ENCODE measurements at regions not wholly inside any gene's neighbourhood (a gene's known extent, or its start where the extent isn't known, plus 50 kb on each side); places are given as distances from the start of the nearest gene placed in this dataset.
"Not testable (repeated sequence)": the region's sequence is repeated elsewhere in the genome, so short reads cannot be mapped to it uniquely, and the experiment has no call there.

- intact Hi-C loops (cut with DNase I), result no loop called here
- DNase-seq, result no peak
These were observed 103.5 kb downstream of the RFPL4B start for GRCh38 chr6:112450663-112451062.

GRCh38 chr6:112457886-112458285 is 110.8 kb downstream of the RFPL4B start:
- intact Hi-C loops (cut with DNase I), result no loop called here
- DNase-seq, result no peak

GRCh38 chr6:112459758-112460304 is 112.7 kb downstream of the RFPL4B start:
- no peak for DNase-seq
- intact Hi-C loops (cut with DNase I), result no loop called here

GRCh38 chr6:112464901-112465665 is 118.0 kb downstream of the RFPL4B start:
- intact Hi-C loops (cut with DNase I), result no loop called here
- DNase-seq, result no peak

- DNase-seq, result no peak
- intact Hi-C loops (cut with DNase I), result no loop called here
These were observed 119.4 kb downstream of the RFPL4B start for GRCh38 chr6:112466373-112467151.

- DNase-seq, result no peak
- intact Hi-C loops (cut with DNase I), result no loop called here
These were observed 121.2 kb downstream of the RFPL4B start for GRCh38 chr6:112468359-112468758.

- DNase-seq, result no peak
- intact Hi-C loops (cut with DNase I), result no loop called here
These were observed 122.2 kb downstream of the RFPL4B start for GRCh38 chr6:112469306-112469705.

- intact Hi-C loops (cut with DNase I), result no loop called here
These were observed 123.2 kb downstream of the RFPL4B start for GRCh38 chr6:112470376-112470775.

GRCh38 chr6:112470950-112471349 is 123.8 kb downstream of the RFPL4B start:
- intact Hi-C loops (cut with DNase I), result no loop called here
- DNase-seq, result no peak

More at GRCh38 chr6:112470376-112470775, 123.2 kb downstream of the RFPL4B start:
- DNase-seq, result no peak

- DNase-seq, result no peak
- intact Hi-C loops (cut with DNase I), result no loop called here
These were observed 128.0 kb downstream of the RFPL4B start for GRCh38 chr6:112475083-112475482.

GRCh38 chr6:112477125-112477524 is 130.0 kb downstream of the RFPL4B start:
- intact Hi-C loops (cut with DNase I), result no loop called here

GRCh38 chr6:112478036-112478435 is 130.9 kb downstream of the RFPL4B start:
- intact Hi-C loops (cut with DNase I), result no loop called here
- no peak for DNase-seq

More at GRCh38 chr6:112477125-112477524, 130.0 kb downstream of the RFPL4B start:
- DNase-seq, result no peak

GRCh38 chr6:112479975-112480374 is 132.8 kb downstream of the RFPL4B start:
- DNase-seq; intact Hi-C loops (cut with DNase I): not testable (repeated sequence)

GRCh38 chr6:112480553-112480952 is 133.4 kb downstream of the RFPL4B start:
- intact Hi-C loops (cut with DNase I), result no loop called here

GRCh38 chr6:112481211-112481610 is 134.1 kb downstream of the RFPL4B start:
- intact Hi-C loops (cut with DNase I), result no loop called here
- no peak for DNase-seq

More at GRCh38 chr6:112480553-112480952, 133.4 kb downstream of the RFPL4B start:
- no peak for DNase-seq

GRCh38 chr6:112482373-112482772 is 135.2 kb downstream of the RFPL4B start:
- intact Hi-C loops (cut with DNase I), result no loop called here
- DNase-seq, result no peak

GRCh38 chr6:112485120-112485826 is 138.1 kb downstream of the RFPL4B start:
- intact Hi-C loops (cut with DNase I), result no loop called here
- no peak for DNase-seq

- no peak for DNase-seq
- intact Hi-C loops (cut with DNase I), result no loop called here
These were observed 138.7 kb downstream of the RFPL4B start for GRCh38 chr6:112485827-112486212.

- intact Hi-C loops (cut with DNase I), result no loop called here
- no peak for DNase-seq
These were observed 139.3 kb downstream of the RFPL4B start for GRCh38 chr6:112486454-112486853.

GRCh38 chr6:112488238-112488637 is 141.1 kb downstream of the RFPL4B start:
- DNase-seq, result no peak
- intact Hi-C loops (cut with DNase I), result no loop called here
